MM.1S (cell line): ENCODE measurements at regions not wholly inside any gene's neighbourhood (a gene's known extent, or its start where the extent isn't known, plus 50 kb on each side); places are given as distances from the start of the nearest gene placed in this dataset.

Experiments used
- DNase-seq: peaks from one replicate; pipeline ENCODE4 v3.0.0-alpha.2; 2015
- H2AFZ ChIP-seq: fragments of 300-600 bp; sonication (generic); 2 replicates; pipeline ENCODE4 v1.6.0; 2016; ENCODE audit warnings: antibody characterized with exemption, low read length
- H3F3A ChIP-seq: fragments of 300-600 bp; sonication (generic); 2 replicates; pipeline ENCODE4 v1.6.1; 2016; ENCODE audit warnings: mild to moderate bottlenecking, antibody characterized with exemption, low read length, moderate library complexity, mixed read lengths; ENCODE audit not compliant: insufficient read depth
- H3K27ac ChIP-seq: fragments of 300-600 bp; sonication (generic); 2 replicates; pipeline ENCODE4 v1.5.1; 2016; ENCODE audit warnings: mild to moderate bottlenecking, low read length
- H3K27me3 ChIP-seq: fragments of 300-600 bp; sonication (generic); replicated peaks from 2 replicates; pipeline ENCODE4 v1.6.0; 2016; ENCODE audit warnings: low read length; ENCODE audit not compliant: insufficient read depth
- H3K36me3 ChIP-seq: fragments of 300-600 bp; sonication (generic); replicated peaks from 2 replicates; pipeline ENCODE4 v1.6.1; 2016; ENCODE audit warnings: mild to moderate bottlenecking, low read length, mixed read lengths; ENCODE audit not compliant: insufficient read depth
- H3K4me1 ChIP-seq: fragments of 300-600 bp; sonication (generic); 2 replicates; pipeline ENCODE4 v1.6.1; 2016; ENCODE audit warnings: low read length, mixed read lengths
- H3K4me2 ChIP-seq: fragments of 300-600 bp; sonication (generic); 2 replicates; pipeline ENCODE4 v1.6.0; 2016; ENCODE audit warnings: low read depth, low read length
- H3K4me3 ChIP-seq: fragments of 300-600 bp; sonication (generic); 2 replicates; pipeline ENCODE4 v1.5.1; 2016; ENCODE audit warnings: low read length, mixed read lengths
- H3K79me2 ChIP-seq: fragments of 300-600 bp; sonication (generic); 2 replicates; pipeline ENCODE4 v1.6.1; 2016; ENCODE audit warnings: mixed run types, low read length, mixed read lengths
- H3K9ac ChIP-seq: fragments of 300-600 bp; sonication (generic); 2 replicates; pipeline ENCODE4 v1.6.1; 2016; ENCODE audit warnings: low read length, mixed read lengths
- H3K9me2 ChIP-seq: fragments of 300-600 bp; sonication (generic); replicated peaks from 2 replicates; pipeline ENCODE4 v1.6.1; 2016; ENCODE audit warnings: mild to moderate bottlenecking, low read length, mixed read lengths; ENCODE audit not compliant: insufficient read depth
- H3K9me3 ChIP-seq: fragments of 300-600 bp; sonication (generic); replicated peaks from 2 replicates; pipeline ENCODE4 v1.6.1; 2016; ENCODE audit warnings: mild to moderate bottlenecking, low read length, mixed read lengths; ENCODE audit not compliant: insufficient read depth
- H4K20me1 ChIP-seq: fragments of 300-600 bp; sonication (generic); 2 replicates; pipeline ENCODE4 v1.6.1; 2016; ENCODE audit warnings: mild to moderate bottlenecking, low read length, moderate library complexity, mixed read lengths; ENCODE audit not compliant: insufficient read depth
- EZH2 ChIP-seq: fragments of 300-600 bp; sonication (generic); optimal IDR thresholded peaks from 2 replicates; pipeline ENCODE3; 2017; ENCODE audit warnings: low read depth, mild to moderate bottlenecking, antibody characterized with exemption, low read length, mixed read lengths
- EZH2phosphoT487 ChIP-seq: fragments of 300-600 bp; sonication (generic); IDR thresholded peaks from 2 replicates; pipeline ENCODE4 v1.6.1; 2018; ENCODE audit warnings: antibody characterized with exemption, low read length
- TF ChIP-seq, protein P1 (sequence below): fragments of 300-600 bp; sonication (generic); IDR thresholded peaks from 2 replicates; pipeline ENCODE4 v1.5.1; 2016; ENCODE audit warnings: antibody characterized with exemption, low read length, mixed read lengths

DNA sequence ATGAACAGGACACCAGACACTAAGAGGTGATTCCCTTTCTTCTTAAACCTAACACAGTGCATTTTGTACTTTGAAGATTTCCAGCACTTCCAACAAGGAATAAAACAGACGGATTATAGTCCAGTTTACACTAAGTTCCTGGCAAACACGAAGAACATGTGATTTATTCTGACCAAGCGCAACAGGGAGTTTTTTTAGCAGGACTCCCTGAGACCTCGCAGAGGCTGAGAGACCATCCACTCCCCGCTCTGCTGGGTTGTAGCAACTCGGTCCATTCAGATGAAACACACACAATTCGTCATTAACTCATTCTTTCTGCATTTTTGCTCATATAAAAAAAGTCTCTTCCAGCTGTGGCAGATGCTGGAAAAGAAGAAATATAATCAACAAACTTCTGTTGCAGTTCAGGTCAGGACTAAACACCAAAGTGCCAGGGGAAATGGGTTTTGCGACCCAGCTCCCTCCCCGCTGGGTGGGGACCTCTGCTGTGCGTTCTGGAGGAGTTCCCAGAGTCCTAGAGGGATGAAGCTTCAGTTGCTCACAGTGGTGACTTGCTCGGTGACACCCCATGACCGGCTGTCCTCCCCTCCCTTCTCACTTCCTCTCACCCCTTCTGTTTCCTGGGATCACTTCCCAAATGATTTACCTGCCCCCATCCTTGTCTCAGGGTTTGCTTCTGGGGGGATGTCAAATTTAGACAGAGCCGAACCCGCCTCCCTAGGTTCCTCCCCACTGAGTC lies 52.5 kb downstream of the KCNF1 start:
- Histone ChIP-seq H3K4me2 (no peak overlapping the region), H3K27me3 (peaks cover 26% of the 10 kb centered on the region), H4K20me1 (no peaks in the 10 kb centered on the region), H3K4me1 (no peaks in the 10 kb centered on the region), H3K9me2 (no peaks in the 10 kb centered on the region), H3K4me3 (no peak overlapping the region), H3K79me2 (no peaks in the 10 kb centered on the region), H2AFZ (no peak overlapping the region), H3K36me3 (no peaks in the 10 kb centered on the region), H3K9me3 (no peaks in the 10 kb centered on the region), H3K27ac (no peak overlapping the region), H3F3A (no peaks in the 10 kb centered on the region), H3K9ac (no peak overlapping the region)
- TF ChIP-seq EZH2 (no peak), EZH2phosphoT487 (no peak)
- TF ChIP-seq, protein P1, sequence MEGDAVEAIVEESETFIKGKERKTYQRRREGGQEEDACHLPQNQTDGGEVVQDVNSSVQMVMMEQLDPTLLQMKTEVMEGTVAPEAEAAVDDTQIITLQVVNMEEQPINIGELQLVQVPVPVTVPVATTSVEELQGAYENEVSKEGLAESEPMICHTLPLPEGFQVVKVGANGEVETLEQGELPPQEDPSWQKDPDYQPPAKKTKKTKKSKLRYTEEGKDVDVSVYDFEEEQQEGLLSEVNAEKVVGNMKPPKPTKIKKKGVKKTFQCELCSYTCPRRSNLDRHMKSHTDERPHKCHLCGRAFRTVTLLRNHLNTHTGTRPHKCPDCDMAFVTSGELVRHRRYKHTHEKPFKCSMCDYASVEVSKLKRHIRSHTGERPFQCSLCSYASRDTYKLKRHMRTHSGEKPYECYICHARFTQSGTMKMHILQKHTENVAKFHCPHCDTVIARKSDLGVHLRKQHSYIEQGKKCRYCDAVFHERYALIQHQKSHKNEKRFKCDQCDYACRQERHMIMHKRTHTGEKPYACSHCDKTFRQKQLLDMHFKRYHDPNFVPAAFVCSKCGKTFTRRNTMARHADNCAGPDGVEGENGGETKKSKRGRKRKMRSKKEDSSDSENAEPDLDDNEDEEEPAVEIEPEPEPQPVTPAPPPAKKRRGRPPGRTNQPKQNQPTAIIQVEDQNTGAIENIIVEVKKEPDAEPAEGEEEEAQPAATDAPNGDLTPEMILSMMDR: no peak
- no peak for DNase-seq

- TF ChIP-seq, protein P1: no peak
- TF ChIP-seq EZH2 (no peak), EZH2phosphoT487 (no peak)
- no peak overlapping the region for H3K4me2 ChIP-seq
- H2AFZ ChIP-seq: no peak overlapping the region
Observed at GRCh38 chr2:10965241-10965843, 53.6 kb downstream of the KCNF1 start.

DNA sequence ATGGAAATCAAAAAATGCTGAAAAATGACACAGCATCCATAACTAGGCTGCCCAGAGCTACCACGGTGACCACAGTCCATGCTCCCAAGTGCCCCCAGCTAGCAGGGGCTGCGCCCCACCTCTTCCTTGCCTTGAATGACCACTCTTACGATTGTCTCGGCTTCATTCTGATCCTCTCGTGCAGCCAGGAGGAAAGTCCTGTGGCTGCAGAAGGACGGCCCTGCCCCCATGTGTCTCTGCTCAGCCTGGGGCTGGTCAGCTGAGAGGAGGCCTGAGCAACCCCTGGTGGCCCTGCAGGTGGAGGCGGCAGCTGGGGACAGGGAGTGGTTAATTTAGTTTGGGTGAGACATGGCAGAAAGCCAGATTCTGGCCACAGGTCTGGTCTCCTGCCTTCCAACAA lies 54.3 kb downstream of the KCNF1 start:
- Histone ChIP-seq H3K36me3 (no peaks in the 10 kb centered on the region), H3K4me1 (no peaks in the 10 kb centered on the region), H3F3A (no peaks in the 10 kb centered on the region), H3K79me2 (no peaks in the 10 kb centered on the region), H3K4me2 (no peak overlapping the region), H2AFZ (no peak overlapping the region), H3K4me3 (no peak overlapping the region), H3K27me3 (peaks cover 26% of the 10 kb centered on the region), H3K9me2 (no peaks in the 10 kb centered on the region), H3K9ac (no peak overlapping the region), H3K27ac (no peak overlapping the region), H4K20me1 (no peaks in the 10 kb centered on the region), H3K9me3 (no peaks in the 10 kb centered on the region)
- DNase-seq: no peak
- TF ChIP-seq EZH2phosphoT487 (no peak), EZH2 (no peak)
- TF ChIP-seq, protein P1: no peak

More at GRCh38 chr2:10965241-10965843, 53.6 kb downstream of the KCNF1 start:
- Histone ChIP-seq H3K27me3 (peaks cover 26% of the 10 kb centered on the region), H3K9me2 (no peaks in the 10 kb centered on the region), H3K36me3 (no peaks in the 10 kb centered on the region), H3K9ac (no peak overlapping the region), H3F3A (no peaks in the 10 kb centered on the region), H3K79me2 (no peaks in the 10 kb centered on the region), H4K20me1 (no peaks in the 10 kb centered on the region), H3K27ac (no peak overlapping the region), H3K9me3 (no peaks in the 10 kb centered on the region), H3K4me3 (no peak overlapping the region), H3K4me1 (no peaks in the 10 kb centered on the region)
- no peak for DNase-seq
